HUES48 (cell line): ENCODE measurements at regions not wholly inside any gene's neighbourhood (a gene's known extent, or its start where the extent isn't known, plus 50 kb on each side); places are given as distances from the start of the nearest gene placed in this dataset.

Experiments used
- H3K27ac ChIP-seq: one replicate; pipeline ENCODE4 v1.7.0; 2013; ENCODE audit warnings: low read depth, low read length, inconsistent platforms
- H3K27me3 ChIP-seq: 2 replicates; pipeline ENCODE4 v1.6.1; 2013; ENCODE audit warnings: mild to moderate bottlenecking, low read length; ENCODE audit not compliant: control insufficient read depth, insufficient read depth
- H3K36me3 ChIP-seq: 2 replicates; pipeline ENCODE4 v1.6.1; 2013; ENCODE audit warnings: low read length; ENCODE audit not compliant: control insufficient read depth, insufficient read depth
- H3K4me1 ChIP-seq: 2 replicates; pipeline ENCODE4 v1.6.1; 2013; ENCODE audit warnings: mild to moderate bottlenecking, low read length; ENCODE audit not compliant: control insufficient read depth, insufficient read depth
- H3K4me3 ChIP-seq: 2 replicates; pipeline ENCODE4 v1.5.1; 2013; ENCODE audit warnings: mild to moderate bottlenecking, low read depth, low read length
- H3K9ac ChIP-seq: 2 replicates; pipeline ENCODE4 v1.6.1; 2013; ENCODE audit warnings: mild to moderate bottlenecking, low read depth, low read length, moderate library complexity
- H3K9me3 ChIP-seq: 2 replicates; pipeline ENCODE4 v1.6.1; 2013; ENCODE audit warnings: low read length; ENCODE audit not compliant: control insufficient read depth, insufficient read depth

DNA sequence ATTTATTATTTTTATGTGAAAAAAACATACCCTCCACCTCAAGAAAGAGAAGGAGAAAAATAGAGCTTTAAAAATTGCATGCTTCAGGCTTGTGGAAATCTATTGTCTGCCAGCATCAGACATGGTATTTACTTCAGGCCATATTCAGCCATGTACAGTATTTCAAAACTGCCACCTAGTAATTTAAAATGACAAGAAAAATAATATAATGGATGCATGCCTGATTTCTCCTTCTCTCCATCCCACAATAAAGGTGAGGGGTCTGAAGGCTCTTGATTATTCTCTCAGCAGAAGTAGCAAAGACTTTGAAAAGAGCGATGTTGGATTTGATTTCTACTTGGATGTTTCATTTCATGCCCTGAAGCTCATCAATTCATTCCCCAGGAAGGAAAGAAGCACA, 250.7 kb downstream of the TBC1D4 start:
- Histone ChIP-seq H3K27ac (no peak overlapping the region), H3K4me1 (no peaks in the 10 kb centered on the region), H3K36me3 (no peaks in the 10 kb centered on the region), H3K9ac (no peak overlapping the region), H3K9me3 (peaks cover 3% of the 10 kb centered on the region; the same call in 1 of the 2 replicates), H3K4me3 (no peak overlapping the region), H3K27me3 (no peaks in the 10 kb centered on the region)

DNA sequence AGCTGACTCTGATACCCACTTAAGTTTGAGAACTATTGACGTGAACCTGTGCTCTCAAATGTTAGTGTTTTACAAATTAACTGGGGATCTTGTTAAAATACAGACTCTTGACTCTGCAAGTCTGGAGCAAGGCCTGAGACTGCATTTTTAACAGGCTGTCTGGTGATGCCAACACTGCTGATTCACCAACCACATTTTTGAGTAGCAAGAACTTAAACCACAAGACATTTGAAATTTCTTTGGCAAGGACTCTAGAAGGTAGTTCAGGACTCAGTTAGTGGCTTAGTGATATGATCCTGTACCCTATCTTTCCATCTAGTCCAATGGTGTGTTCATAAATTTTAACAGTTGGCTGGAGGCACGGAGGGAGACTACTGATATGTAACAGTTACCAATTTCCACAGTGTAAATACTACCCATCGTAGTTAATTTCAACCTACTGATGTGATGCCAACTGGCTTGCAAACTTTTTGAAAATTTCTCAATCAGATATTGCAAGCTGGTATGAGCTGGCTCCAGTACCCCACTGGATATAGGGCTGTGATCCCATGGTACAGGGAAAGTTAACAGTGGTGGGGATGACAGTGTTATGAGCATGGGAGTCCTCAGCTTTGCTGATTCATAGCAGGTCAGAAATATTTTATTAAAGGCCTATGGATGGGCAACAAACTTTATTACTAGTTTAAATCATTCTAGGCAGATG, 255.1 kb downstream of the TBC1D4 start:
- no peaks in the 10 kb centered on the region for H3K9me3 ChIP-seq
- H3K4me1 ChIP-seq, result no peaks in the 10 kb centered on the region
- H3K27me3 ChIP-seq, result no peaks in the 10 kb centered on the region
- H3K27ac ChIP-seq, result no peak overlapping the region
- H3K36me3 ChIP-seq, result no peaks in the 10 kb centered on the region
- no peak overlapping the region for H3K4me3 ChIP-seq
- H3K9ac ChIP-seq, result no peak overlapping the region

DNA sequence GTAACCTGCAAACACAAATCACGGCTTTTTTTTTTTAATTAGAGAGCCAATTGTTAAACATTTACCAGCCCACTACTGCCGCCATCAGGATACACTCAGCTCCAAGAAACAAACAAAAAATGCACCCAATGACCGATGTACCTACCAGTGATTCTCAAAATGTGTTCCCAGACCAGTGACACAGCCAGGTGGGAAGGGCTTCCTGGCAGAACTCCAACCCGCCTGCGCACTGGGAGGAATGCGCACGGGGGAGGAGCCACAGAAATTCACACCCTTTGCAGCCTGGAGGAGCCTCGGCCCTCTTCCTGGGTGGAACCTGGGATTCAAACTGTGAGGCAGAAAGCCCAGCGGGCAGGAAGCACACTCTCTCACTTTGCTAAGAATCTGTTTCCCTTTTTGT, 255.9 kb downstream of the TBC1D4 start:
- no peak overlapping the region for H3K9ac ChIP-seq
- no peaks in the 10 kb centered on the region for H3K4me1 ChIP-seq
- no peaks in the 10 kb centered on the region for H3K36me3 ChIP-seq
- no peak overlapping the region for H3K4me3 ChIP-seq
- no peaks in the 10 kb centered on the region for H3K9me3 ChIP-seq
- no peaks in the 10 kb centered on the region for H3K27me3 ChIP-seq
- H3K27ac ChIP-seq, result no peak overlapping the region

DNA sequence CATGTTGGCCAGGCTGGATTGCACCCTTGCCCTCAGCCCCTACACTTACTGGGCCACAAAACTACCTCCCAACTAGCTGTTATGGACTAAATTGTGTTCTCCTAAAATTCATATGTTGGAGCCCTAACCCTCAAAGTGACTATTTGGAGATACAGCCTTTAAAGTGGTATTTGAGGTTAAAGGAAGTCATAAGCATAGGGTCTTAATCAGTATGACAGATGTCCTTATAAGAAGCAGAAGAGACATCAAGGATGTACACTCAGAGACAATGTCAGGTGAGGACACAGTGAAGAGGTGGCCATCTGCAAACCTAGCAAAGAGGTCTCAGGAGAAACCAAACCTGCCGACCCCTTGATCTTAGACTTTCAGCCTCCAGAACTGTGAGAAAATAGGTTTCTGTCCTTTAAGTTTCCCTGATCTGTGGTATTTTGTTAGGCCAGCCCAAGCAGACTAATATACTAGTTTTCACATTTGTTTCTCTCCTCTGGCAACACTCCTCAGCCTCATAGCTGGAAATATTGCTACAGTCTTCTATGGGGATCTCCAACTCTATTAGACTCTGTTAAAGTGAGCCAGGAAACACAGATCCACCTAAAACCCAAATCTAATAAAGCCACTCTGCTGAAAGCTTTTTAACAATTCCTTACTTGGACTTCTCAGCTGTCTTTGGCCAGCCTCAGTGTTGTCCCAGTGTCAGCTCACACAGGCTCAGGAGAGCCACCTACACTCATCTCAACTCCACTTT, 256.5 kb downstream of the TBC1D4 start:
- H3K36me3 ChIP-seq, result no peaks in the 10 kb centered on the region
- no peak overlapping the region for H3K4me3 ChIP-seq
- no peak overlapping the region for H3K27ac ChIP-seq
- 0 out of 2 replicates have a peak, but pooled peaks cover 2% of the 10 kb centered on the region for H3K27me3 ChIP-seq
- no peak overlapping the region for H3K9ac ChIP-seq
- no peaks in the 10 kb centered on the region for H3K9me3 ChIP-seq
- no peaks in the 10 kb centered on the region for H3K4me1 ChIP-seq

DNA sequence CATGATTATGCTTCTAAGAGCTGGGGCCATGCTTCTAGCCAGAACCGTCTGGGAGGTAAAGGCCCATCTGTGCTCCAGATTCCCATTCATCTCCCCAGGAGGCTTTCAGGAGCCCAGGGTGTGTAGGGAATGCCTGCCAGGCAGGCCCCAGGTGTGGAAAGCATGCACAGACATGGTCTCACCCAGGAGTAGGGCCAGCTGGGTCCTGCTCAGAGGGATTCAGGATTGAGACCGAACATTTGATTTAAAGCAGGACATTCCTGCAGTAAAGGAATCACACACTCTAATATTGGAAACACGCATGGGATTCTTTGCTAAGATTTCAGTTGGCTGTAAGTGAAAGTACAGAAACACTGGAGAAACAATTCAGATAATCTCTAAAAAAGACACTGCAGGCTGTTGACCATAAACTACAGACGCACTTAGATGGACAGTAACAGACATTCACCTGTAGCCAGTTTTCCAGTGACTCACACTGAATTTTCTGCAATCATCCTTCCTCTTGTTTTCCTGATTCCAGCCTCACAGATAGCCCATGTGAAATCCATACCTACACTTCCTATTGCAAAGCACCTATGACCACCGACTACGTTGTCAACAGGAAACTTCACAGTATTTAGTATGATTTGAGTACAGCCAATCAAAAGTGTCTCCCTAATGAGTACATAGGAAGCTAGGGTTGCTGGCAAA, 257.8 kb downstream of the TBC1D4 start:
- H3K27me3 ChIP-seq, result peaks cover 5% of the 10 kb centered on the region; the same call in 1 of the 2 replicates
- H3K4me1 ChIP-seq, result no peaks in the 10 kb centered on the region
- no peak overlapping the region for H3K4me3 ChIP-seq
- H3K9me3 ChIP-seq, result no peaks in the 10 kb centered on the region
- H3K27ac ChIP-seq, result no peak overlapping the region
- no peaks in the 10 kb centered on the region for H3K36me3 ChIP-seq
- H3K9ac ChIP-seq, result no peak overlapping the region

DNA sequence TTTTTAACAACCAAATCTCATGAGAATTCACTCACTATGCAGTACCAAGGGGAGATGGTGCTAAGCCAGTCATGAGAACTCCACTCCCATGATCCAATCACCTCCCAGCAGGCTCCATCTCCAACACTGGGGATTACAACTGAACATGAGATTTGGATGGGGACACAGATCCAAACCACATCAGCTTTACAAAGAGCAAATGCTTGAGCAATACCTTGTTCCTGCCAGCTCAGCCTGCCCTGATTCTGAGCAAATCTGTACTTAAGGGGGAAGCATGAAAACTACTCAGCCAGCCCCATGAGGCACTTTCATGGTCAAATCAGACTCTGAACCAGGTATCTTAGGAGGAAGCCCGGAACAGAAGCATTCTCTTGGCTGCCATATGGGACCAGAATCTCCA, 259.9 kb downstream of the TBC1D4 start:
- no peak overlapping the region for H3K9ac ChIP-seq
- no peaks in the 10 kb centered on the region for H3K36me3 ChIP-seq
- H3K27ac ChIP-seq, result no peak overlapping the region
- H3K4me1 ChIP-seq, result no peaks in the 10 kb centered on the region
- H3K9me3 ChIP-seq, result no peaks in the 10 kb centered on the region
- H3K4me3 ChIP-seq, result no peak overlapping the region
- peaks cover 5% of the 10 kb centered on the region; the same call in 1 of the 2 replicates for H3K27me3 ChIP-seq

DNA sequence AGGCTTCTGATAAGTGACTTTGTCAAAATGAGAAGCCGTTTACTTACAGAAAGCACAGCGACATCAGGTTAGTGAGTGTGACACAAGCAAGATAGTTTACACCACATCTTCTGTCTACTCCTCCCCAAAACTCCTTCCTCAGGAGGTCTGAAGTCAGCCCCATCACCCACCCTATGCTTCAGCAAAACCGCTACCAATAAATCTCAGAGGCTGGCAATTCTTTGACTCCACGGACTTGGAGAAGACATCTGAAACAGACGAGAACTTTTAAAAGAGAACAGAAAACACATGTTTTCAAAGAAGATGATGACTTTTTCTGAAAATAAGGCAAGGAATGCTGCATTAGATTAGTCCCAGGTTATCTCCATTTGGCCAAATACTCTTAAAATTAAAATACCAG, 261.1 kb downstream of the TBC1D4 start:
- no peaks in the 10 kb centered on the region for H3K36me3 ChIP-seq
- no peaks in the 10 kb centered on the region for H3K9me3 ChIP-seq
- H3K27ac ChIP-seq, result no peak overlapping the region
- H3K27me3 ChIP-seq, result peaks cover 5% of the 10 kb centered on the region; the same call in 1 of the 2 replicates
- H3K4me1 ChIP-seq, result no peaks in the 10 kb centered on the region
- no peak overlapping the region for H3K9ac ChIP-seq
- no peak overlapping the region for H3K4me3 ChIP-seq

DNA sequence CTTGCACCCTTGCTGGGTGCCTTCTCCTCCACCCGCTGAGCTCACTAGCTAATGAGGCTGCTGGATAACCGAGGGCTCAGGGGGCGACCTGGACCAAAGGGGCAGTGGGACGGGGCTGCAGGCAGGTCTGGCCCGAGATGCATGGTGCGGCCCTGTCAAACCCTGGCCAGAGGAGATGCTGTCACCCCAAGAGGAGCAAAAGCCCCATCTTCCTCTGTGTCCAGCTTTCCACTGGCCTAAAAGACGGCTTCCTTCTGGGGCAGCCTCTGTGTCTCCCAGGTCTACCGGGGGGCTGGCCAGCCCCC, 261.8 kb downstream of the TBC1D4 start:
- no peak overlapping the region for H3K27ac ChIP-seq

GRCh38 chr13:75219479-75220237, 262.3 kb downstream of the TBC1D4 start:
- Histone ChIP-seq H3K36me3 (no peaks in the 10 kb centered on the region), H3K27me3 (peaks cover 5% of the 10 kb centered on the region; the same call in 1 of the 2 replicates), H3K9me3 (no peaks in the 10 kb centered on the region), H3K4me1 (no peaks in the 10 kb centered on the region), H3K27ac (no peak overlapping the region), H3K4me3 (peak overlapping the region; percentile 62), H3K9ac (no peak overlapping the region)

More for the DNA sequence above, 261.8 kb downstream of the TBC1D4 start:
- peaks cover 5% of the 10 kb centered on the region; the same call in 1 of the 2 replicates for H3K27me3 ChIP-seq
- peak overlapping the region; percentile 62; the same call in 1 of the 2 replicates for H3K4me3 ChIP-seq
- H3K9me3 ChIP-seq, result no peaks in the 10 kb centered on the region
- no peak overlapping the region for H3K9ac ChIP-seq
- no peaks in the 10 kb centered on the region for H3K4me1 ChIP-seq
- no peaks in the 10 kb centered on the region for H3K36me3 ChIP-seq

DNA sequence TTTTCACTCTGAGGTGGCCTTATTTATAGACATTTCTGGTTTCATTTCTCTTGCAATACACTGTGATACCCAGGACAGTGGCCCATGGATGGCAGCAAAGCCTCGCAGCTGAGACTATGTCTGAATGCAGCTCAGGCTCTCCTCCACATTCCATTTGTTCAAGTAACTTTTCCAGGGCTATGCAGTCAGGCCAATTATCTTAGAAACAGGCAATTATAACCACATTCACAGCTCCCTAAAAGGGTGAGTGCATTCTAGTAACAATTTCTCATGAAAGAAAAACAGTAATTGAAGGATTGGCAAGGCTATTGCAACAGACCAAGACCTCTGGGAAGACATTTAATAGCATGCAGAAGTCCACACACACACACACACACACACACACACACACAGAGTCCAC, 264.0 kb downstream of the TBC1D4 start:
- Histone ChIP-seq H3K4me1 (no peaks in the 10 kb centered on the region), H3K36me3 (no peaks in the 10 kb centered on the region), H3K9me3 (no peaks in the 10 kb centered on the region), H3K4me3 (no peak overlapping the region), H3K27me3 (peaks cover 5% of the 10 kb centered on the region; the same call in 1 of the 2 replicates), H3K9ac (no peak overlapping the region), H3K27ac (no peak overlapping the region)
